Breast epithelium (tissue), 4 donors: ENCODE measurements at regions not wholly inside any gene's neighbourhood (a gene's known extent, or its start where the extent isn't known, plus 50 kb on each side); places are given as distances from the start of the nearest gene placed in this dataset.

ENCODE experiments used
- DNase-seq, 2 donors: peaks; one replicate each; pipeline ENCODE4 v3.0.0-alpha.2; 2019; ENCODE audit warnings: low spot score in 2 of 2
- H3K27ac ChIP-seq, 2 donors: fragments of 200-600 bp; sonication (generic) in 1 of 2; one replicate each; pipeline ENCODE4 v1.5.1; 2016 to 2019; ENCODE audit warnings: mild to moderate bottlenecking in 1 of 2
- H3K27me3 ChIP-seq, 2 donors: fragments of 200-600 bp; sonication (generic) in 1 of 2; one replicate each; pipeline versions ENCODE4 v1.5.1 to v1.6.0; 2017 to 2019; ENCODE audit warnings: control low read depth in 1 of 2, mild to moderate bottlenecking in 1 of 2
- H3K36me3 ChIP-seq: fragments of 200-600 bp; one replicate; pipeline ENCODE4 v1.5.1; 2019
- H3K4me1 ChIP-seq, 2 donors: fragments of 200-600 bp; sonication (generic); one replicate each; pipeline ENCODE4 v1.5.1; 2016 to 2019; ENCODE audit warnings: control low read depth in 1 of 2
- H3K4me3 ChIP-seq, 3 donors: fragments of 200-600 bp; sonication (generic); 1 replicate in 2 of 3; 2 replicates in 1 of 3; pipeline ENCODE4 v1.5.1; 2016 to 2019; ENCODE audit warnings: mild to moderate bottlenecking in 3 of 3, moderate library complexity in 2 of 3
- H3K9me3 ChIP-seq, 2 donors: fragments of 200-600 bp; sonication (generic) in 1 of 2; one replicate each; pipeline ENCODE4 v1.5.1; 2016 to 2019; ENCODE audit warnings: control low read depth in 1 of 2
- POLR2A ChIP-seq: fragments of 450-650 bp; IDR thresholded peaks from one replicate; pipeline ENCODE4 v1.6.1; 2016; ENCODE audit warnings: antibody characterized with exemption, mild to moderate bottlenecking, moderate library complexity
- POLR2AphosphoS5 ChIP-seq, 3 donors: sonication (generic); formaldehyde crosslinking; IDR thresholded peaks; one replicate each; pipeline ENCODE4 v1.6.1; 2017; ENCODE audit warnings: antibody characterized with exemption in 3 of 3
- intact Hi-C: fragments of 100-400 bp; cut with DNase I; formaldehyde crosslinking; loops from one replicate; pipeline ENCODE4 v1.15.1; 2023; ENCODE audit warnings: low total_unique reads
- TF ChIP-seq, protein P1 (sequence below), 3 donors: fragments of 450-650 bp; IDR thresholded peaks; one replicate each; pipeline ENCODE4 v1.5.1; 2016 to 2017; ENCODE audit warnings: antibody characterized with exemption in 3 of 3, mild to moderate bottlenecking in 3 of 3, moderate library complexity in 3 of 3

DNA sequence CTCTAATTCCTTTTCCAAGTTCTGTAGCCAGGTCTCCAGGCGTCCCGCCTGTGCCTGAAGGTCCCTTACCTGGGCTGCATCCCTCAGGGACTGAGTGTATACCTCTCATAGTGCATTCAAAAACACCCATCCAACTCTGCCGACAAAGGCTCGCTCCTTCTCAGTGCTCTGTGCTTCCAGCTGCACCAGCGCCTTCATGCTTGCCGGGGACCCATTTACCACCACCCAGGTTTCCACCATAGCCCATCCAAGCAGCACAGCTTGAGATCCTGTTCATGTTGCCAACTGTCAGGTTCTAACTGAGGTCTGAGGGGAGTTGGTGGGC, 794.5 kb downstream of the EFNA5 start:
- Histone ChIP-seq H3K36me3 (no peaks in the 10 kb centered on the region), H3K27me3 (no peaks in the 10 kb centered on the region), H3K4me1 (no peaks in the 10 kb centered on the region), H3K4me3 (no peak overlapping the region), H3K9me3 (peaks cover 8 to 12% of the 10 kb centered on the region in 2 donors), H3K27ac (no peak overlapping the region)
- intact Hi-C loops, result no loop called here
- no peak for DNase-seq
- no peak for TF ChIP-seq POLR2AphosphoS5 (IDR thresholded peaks at IDR 0.05)

- Histone ChIP-seq H3K27me3 (no peaks in the 10 kb centered on the region), H3K9me3 (peaks cover 8 to 12% of the 10 kb centered on the region in 2 donors), H3K36me3 (no peaks in the 10 kb centered on the region), H3K4me3 (no peak overlapping the region), H3K4me1 (no peaks in the 10 kb centered on the region), H3K27ac (no peak overlapping the region)
- no peak for TF ChIP-seq POLR2A
- TF ChIP-seq POLR2AphosphoS5 (IDR thresholded peaks at IDR 0.05), result no peak
- intact Hi-C loops, result no loop called here
- DNase-seq, result no peak
Measured at GRCh38 chr5:106875591-106876297, 795.0 kb downstream of the EFNA5 start.

DNA sequence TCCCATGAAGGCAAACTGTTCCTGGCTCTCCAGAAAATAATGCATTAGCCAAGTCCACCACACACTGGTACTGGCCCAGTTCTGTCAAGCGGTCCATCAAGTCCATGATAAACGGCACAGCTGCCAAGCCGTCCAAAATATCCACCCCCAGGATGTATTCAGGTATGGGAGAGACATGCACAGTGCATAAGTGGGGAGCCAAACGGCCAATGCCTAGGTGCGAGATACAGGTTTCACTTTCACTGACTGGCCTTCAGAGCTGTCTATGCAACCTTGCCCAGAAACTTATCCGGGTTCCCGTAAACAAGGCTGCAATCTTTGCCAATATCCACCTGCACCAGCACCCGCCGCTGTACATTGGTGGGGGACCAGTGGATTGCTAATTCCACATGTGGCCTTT, 795.8 kb downstream of the EFNA5 start:
- Histone ChIP-seq H3K4me1 (no peaks in the 10 kb centered on the region), H3K36me3 (no peaks in the 10 kb centered on the region), H3K27ac (no peak overlapping the region), H3K4me3 (no peak overlapping the region), H3K27me3 (no peaks in the 10 kb centered on the region), H3K9me3 (peaks cover 8 to 12% of the 10 kb centered on the region in 2 donors)
- intact Hi-C loops, result no loop called here
- no peak for DNase-seq
- no peak for TF ChIP-seq POLR2A
- TF ChIP-seq, protein P1, sequence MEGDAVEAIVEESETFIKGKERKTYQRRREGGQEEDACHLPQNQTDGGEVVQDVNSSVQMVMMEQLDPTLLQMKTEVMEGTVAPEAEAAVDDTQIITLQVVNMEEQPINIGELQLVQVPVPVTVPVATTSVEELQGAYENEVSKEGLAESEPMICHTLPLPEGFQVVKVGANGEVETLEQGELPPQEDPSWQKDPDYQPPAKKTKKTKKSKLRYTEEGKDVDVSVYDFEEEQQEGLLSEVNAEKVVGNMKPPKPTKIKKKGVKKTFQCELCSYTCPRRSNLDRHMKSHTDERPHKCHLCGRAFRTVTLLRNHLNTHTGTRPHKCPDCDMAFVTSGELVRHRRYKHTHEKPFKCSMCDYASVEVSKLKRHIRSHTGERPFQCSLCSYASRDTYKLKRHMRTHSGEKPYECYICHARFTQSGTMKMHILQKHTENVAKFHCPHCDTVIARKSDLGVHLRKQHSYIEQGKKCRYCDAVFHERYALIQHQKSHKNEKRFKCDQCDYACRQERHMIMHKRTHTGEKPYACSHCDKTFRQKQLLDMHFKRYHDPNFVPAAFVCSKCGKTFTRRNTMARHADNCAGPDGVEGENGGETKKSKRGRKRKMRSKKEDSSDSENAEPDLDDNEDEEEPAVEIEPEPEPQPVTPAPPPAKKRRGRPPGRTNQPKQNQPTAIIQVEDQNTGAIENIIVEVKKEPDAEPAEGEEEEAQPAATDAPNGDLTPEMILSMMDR (IDR thresholded peaks at IDR 0.05), result no peak
- TF ChIP-seq POLR2AphosphoS5 (IDR thresholded peaks at IDR 0.05), result no peak

- DNase-seq, result no peak
- Histone ChIP-seq H3K4me1 (no peaks in the 10 kb centered on the region), H3K36me3 (no peaks in the 10 kb centered on the region), H3K27me3 (no peaks in the 10 kb centered on the region), H3K27ac (no peak overlapping the region), H3K9me3 (peaks cover 8 to 12% of the 10 kb centered on the region in 2 donors), H3K4me3 (no peak overlapping the region)
- intact Hi-C loops, result no loop called here
- TF ChIP-seq, protein P1 (IDR thresholded peaks at IDR 0.05), result no peak
- TF ChIP-seq POLR2AphosphoS5 (IDR thresholded peaks at IDR 0.05) (no peak), POLR2A (no peak)
Measured at GRCh38 chr5:106874531-106874930, 796.2 kb downstream of the EFNA5 start.

GRCh38 chr5:106873568-106873967, 797.2 kb downstream of the EFNA5 start:
- intact Hi-C loops, result no loop called here
- no peaks in the 10 kb centered on the region for H3K4me1 ChIP-seq
- H3K27ac ChIP-seq, result no peak overlapping the region
- no peaks in the 10 kb centered on the region for H3K27me3 ChIP-seq
- no peak overlapping the region for H3K4me3 ChIP-seq
- no peak for DNase-seq
- no peak for TF ChIP-seq POLR2A
- TF ChIP-seq POLR2AphosphoS5 (IDR thresholded peaks at IDR 0.05), result no peak
- TF ChIP-seq, protein P1 (IDR thresholded peaks at IDR 0.05), result no peak
- peaks cover 8 to 12% of the 10 kb centered on the region in 2 donors for H3K9me3 ChIP-seq
- H3K36me3 ChIP-seq, result no peaks in the 10 kb centered on the region

DNA sequence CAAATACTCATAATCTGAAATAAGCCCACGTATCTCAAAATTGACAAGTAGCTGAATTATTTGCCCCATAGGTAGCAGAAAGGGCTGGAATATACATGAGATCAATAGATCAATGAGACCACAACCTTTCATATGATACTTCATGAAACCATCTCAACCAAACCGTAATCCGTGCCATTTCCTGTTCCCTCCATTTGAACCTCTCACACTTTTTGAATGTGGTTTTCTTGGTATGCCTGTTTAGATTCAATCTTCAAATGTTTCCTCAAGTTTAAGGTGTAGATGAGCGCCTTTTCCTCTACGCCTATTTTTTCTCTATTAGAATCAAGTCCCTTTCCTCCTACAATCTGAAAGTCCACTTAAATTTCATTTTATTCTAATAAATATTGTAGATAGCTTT, 805.5 kb downstream of the EFNA5 start:
- Histone ChIP-seq H3K36me3 (no peaks in the 10 kb centered on the region), H3K4me3 (no peak overlapping the region), H3K27me3 (no peaks in the 10 kb centered on the region), H3K4me1 (no peaks in the 10 kb centered on the region), H3K9me3 (no peaks in the 10 kb centered on the region), H3K27ac (no peak overlapping the region)
- TF ChIP-seq POLR2AphosphoS5 (IDR thresholded peaks at IDR 0.05), result no peak
- TF ChIP-seq, protein P1 (IDR thresholded peaks at IDR 0.05), result no peak
- no peak for TF ChIP-seq POLR2A
- no peak for DNase-seq
- intact Hi-C loops, result no loop called here
